GM08714 (cell line): ENCODE measurements at regions not wholly inside any gene's neighbourhood (a gene's known extent, or its start where the extent isn't known, plus 50 kb on each side); places are given as distances from the start of the nearest gene placed in this dataset.
"Not testable (repeated sequence)": the region's sequence is repeated elsewhere in the genome, so short reads cannot be mapped to it uniquely, and the experiment has no call there.

Experiments
- H3K4me3 ChIP-seq: fragments of 200-500 bp; sonication (Bioruptor generic); 2 replicates; pipeline ENCODE4 v1.5.1; 2014; ENCODE audit warnings: mild to moderate bottlenecking, low read length, inconsistent platforms
- ZNF274 ChIP-seq: IDR thresholded peaks from 2 replicates; pipeline ENCODE4 v1.6.1; 2012; ENCODE audit warnings: mild to moderate bottlenecking, low read depth, low read length

DNA sequence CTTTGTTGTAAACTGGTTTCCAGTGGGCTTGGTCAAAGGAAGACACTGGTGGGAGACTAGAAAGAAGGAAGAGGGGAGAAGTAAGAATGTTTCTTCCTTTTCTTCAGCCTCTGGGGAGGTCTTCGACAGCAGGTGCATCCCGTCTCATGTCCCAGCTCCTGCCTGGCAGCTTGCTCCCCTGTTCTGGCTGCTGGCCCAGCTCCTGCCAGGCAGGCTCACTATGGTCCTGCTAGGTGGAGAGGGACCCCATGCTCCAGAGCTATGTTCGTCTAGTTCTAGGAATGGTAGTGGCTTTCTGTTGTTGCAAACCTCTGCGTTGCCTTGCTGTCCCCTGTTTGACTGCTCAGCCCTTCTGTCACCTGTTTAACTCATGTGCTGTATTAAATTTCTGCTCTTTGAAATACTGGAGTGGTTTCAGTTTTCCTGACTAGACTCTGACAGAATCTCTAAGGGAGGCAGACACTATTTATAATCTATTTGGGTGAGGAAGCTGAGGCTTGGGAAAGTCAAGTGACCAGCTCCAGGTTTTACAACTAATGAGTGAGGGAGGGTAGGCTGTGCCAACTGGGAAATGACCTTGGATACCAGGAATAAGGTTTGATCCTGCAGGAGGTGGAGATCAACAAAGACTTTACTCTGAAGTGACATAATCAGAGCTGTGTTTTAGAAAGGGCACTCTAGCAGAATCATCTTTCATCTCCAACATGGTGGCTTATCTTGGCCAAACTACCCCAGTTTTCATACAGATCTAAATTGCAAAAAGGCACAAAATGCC is 94.7 kb upstream of the DDHD1 start:
- H3K4me3 ChIP-seq: no peak overlapping the region
- TF ChIP-seq ZNF274: no peak

GRCh38 chr14:53242898-53243297 is 89.8 kb upstream of the DDHD1 start:
- H3K4me3 ChIP-seq: not testable (repeated sequence)

- TF ChIP-seq ZNF274: no peak
- H3K4me3 ChIP-seq: no peak overlapping the region
Measured at GRCh38 chr14:53237488-53237887, 84.4 kb upstream of the DDHD1 start.

- TF ChIP-seq ZNF274: no peak
- no peak overlapping the region for H3K4me3 ChIP-seq
Measured at GRCh38 chr14:53236708-53237107, 83.6 kb upstream of the DDHD1 start.

DNA sequence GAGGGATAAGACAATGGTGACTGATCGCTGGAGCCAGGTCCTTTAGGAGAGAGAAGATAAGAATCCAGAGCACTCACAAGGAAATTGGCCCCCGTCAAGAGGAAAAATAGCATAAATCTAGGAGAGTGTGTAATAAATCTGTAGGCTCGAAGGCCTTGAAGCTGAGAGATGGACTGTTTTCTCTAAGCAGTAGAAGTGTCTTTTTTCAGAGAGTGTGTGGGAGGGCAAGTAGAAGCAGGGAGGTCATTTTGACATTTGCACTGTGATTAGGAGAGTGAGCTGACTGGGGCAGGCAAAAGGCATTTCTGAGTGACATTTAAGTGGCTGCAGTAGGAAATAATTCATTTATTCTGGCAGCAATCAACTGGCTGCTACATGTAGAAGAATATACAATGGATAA is 78.0 kb upstream of the DDHD1 start:
- no peak for TF ChIP-seq ZNF274
- no peak overlapping the region for H3K4me3 ChIP-seq

- no peak for TF ChIP-seq ZNF274
- H3K4me3 ChIP-seq: no peak overlapping the region
Measured at GRCh38 chr14:53228966-53229365, 75.8 kb upstream of the DDHD1 start.

DNA sequence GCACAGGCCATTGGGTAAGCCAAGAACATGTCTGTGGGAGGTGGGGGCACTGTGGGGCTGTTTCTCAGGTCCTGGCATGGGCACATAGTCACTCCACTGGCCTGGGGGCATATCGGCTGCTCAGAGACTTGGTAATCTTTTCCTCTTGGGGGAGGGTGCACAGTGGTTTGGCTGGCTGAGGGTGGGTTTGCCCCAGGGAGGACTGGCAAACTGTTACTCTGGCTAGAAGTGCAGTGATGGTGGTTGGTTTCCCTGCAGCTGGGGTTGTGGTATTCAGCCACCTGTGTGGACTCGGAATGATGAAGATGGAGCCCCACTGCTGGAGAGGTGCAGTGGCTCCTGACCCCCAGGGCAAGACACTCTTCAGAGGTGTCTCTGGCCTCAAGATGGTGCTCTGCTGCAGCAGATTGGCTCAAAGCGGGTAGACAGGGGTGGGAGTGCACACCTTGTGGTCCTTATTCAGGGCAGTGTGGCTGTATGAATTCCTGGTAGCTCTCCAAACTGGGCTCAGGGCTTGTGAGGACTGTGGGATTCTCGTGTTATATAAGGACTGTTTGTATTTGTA is 74.1 kb upstream of the DDHD1 start:
- no peak overlapping the region for H3K4me3 ChIP-seq

GRCh38 chr14:53226553-53226952 is 73.4 kb upstream of the DDHD1 start:
- TF ChIP-seq ZNF274: no peak
- no peak overlapping the region for H3K4me3 ChIP-seq

More for the DNA sequence above, 74.1 kb upstream of the DDHD1 start:
- TF ChIP-seq ZNF274: no peak

DNA sequence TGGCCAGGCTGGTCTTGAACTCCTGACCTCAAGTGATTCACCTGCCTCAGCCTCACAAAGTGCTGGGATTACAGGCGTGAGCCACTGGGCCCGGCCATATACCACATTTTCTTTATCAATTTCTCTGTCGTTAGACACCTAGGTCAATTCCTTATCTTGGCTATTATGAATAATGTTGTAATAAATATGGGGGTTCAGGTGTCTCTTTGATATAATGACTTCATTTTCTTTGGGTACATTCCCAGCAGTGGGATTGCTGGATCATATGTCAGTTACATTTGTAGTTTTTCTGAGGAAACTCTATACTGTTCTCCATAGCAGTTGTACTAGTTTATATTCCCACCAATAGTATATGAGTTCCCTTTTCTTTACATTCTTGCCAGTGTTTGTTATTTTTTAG is 67.8 kb upstream of the DDHD1 start:
- TF ChIP-seq ZNF274: no peak
- H3K4me3 ChIP-seq: no peak overlapping the region

GRCh38 chr14:53218161-53218560 is 65.0 kb upstream of the DDHD1 start:
- peak overlapping the region; percentile 61; the same call in 1 of the 2 replicates for H3K4me3 ChIP-seq
- TF ChIP-seq ZNF274: no peak

DNA sequence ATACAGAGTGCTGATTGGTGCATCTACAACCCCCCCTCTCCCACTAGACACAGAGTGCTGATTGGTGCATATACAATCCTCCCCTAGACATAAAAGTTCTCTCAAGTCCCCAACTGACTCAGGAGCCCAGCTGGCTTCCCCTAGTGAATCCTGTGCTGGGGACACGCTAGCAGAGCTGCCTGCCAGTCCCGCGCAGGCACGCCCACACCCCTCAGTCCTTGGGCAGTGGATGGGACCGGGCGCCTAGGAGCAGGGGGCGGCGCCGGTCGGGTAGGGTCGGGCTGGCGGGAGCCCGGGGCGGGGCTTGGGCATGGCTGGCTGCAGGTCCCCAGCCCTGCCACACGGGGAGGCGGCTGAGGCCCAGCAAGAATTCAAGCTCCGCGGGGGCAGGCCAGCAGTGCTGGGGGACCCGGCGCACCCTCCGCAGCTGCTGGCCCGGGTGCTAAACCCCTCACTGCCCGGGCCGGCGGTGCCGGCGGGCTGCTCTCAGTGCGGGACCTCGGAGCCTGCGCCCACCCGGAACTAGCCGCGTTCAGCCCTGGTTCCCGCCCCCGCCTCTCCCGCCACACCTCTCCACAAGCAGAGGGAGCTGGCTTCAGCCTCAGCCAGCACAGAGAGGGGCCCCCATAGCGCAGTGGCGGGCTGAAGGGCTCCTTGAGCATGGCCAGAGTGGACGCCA is 64.3 kb upstream of the DDHD1 start:
- no peak for TF ChIP-seq ZNF274
- H3K4me3 ChIP-seq: peak overlapping the region; percentile 61; the same call in 1 of the 2 replicates

GRCh38 chr14:53216955-53217315 is 63.8 kb upstream of the DDHD1 start:
- not testable (repeated sequence) for H3K4me3 ChIP-seq

DNA sequence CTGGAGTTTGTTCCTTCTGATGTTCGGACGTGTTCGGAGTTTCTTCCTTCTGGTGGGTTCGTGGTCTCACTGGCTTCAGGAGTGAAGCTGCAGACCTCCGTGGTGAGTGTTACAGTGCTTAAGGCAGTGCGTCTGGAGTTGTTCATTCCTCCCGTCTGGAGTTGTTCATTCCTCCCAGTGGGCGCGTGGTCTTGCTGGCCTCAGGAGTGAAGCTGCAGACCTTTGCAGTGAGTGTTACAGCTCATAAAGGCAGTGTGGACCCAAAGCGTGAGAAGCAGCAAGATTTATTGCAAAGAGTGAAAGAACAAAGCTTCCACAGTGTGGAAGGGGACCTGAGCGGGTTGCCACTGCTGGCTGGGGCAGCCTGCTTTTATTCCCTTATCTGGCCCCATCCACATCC is 63.4 kb upstream of the DDHD1 start:
- not testable (repeated sequence) for H3K4me3 ChIP-seq

DNA sequence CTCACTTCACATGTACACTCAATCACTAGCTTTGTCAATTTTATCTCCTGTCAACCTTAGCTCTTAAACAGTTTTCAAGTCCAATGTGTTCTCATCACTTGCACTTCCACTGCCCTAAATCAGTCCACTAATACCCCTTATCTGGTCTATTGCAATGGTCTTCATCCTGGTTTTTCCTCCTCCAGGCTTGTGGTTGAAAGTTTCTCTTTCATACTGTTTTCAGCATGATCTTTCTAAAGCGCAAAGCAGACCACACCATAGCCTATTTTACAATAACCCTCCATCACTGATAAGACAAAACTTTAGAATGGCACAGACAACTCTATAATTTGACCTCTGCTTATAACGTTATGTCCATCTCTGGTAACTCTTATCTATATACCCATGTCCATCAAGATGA is 62.0 kb upstream of the DDHD1 start:
- TF ChIP-seq ZNF274: no peak
- no peak overlapping the region for H3K4me3 ChIP-seq

DNA sequence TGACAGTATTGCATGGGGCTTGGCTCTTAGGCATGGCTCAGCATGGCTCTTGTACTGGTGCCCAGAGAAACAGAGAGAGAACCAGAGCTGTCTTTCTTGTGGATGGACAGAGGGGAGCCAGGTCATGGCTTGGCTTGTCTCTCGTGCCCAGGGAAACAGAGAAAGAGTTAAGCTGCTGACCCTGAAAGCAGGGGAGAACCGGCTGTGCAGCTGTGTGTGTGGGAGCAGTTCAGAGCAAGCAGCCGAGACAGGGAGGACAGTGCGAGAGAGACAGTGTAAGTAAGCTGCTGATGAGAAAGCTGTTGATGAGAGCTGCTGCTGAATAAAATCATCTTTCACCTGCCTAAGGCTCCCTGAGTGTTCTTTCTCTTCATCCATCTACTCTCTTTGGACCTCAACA is 61.3 kb upstream of the DDHD1 start:
- no peak overlapping the region for H3K4me3 ChIP-seq
- TF ChIP-seq ZNF274: no peak
